Uterus (tissue), 3 donors: ENCODE measurements at regions not wholly inside any gene's neighbourhood (a gene's known extent, or its start where the extent isn't known, plus 50 kb on each side); places are given as distances from the start of the nearest gene placed in this dataset.

Experiments used
- DNase-seq, 2 donors: peaks; one replicate each; pipeline ENCODE4 v3.0.0-alpha.2; 2019 to 2020
- H3K27ac ChIP-seq, 2 donors: fragments of 200-600 bp; sonication (generic); 1 replicate in 1 of 2; 2 replicates in 1 of 2; pipeline ENCODE4 v1.5.1; 2016 to 2018
- H3K27me3 ChIP-seq, 2 donors: fragments of 200-600 bp; sonication (generic); one replicate each; pipeline ENCODE4 v1.5.1; 2018 to 2019; ENCODE audit warnings: control low read depth in 1 of 2
- H3K36me3 ChIP-seq, 2 donors: fragments of 200-600 bp; sonication (generic); one replicate each; pipeline ENCODE4 v1.5.1; 2019; ENCODE audit warnings: control low read depth in 1 of 2
- H3K4me1 ChIP-seq, 2 donors: fragments of 200-600 bp; sonication (generic); one replicate each; pipeline ENCODE4 v1.5.1; 2018 to 2019; ENCODE audit warnings: control low read depth in 1 of 2
- H3K4me3 ChIP-seq, 2 donors: fragments of 200-600 bp; sonication (generic); 1 replicate in 1 of 2; 2 replicates in 1 of 2; pipeline ENCODE4 v1.5.1; 2018 to 2019; ENCODE audit warnings: mild to moderate bottlenecking in 1 of 2
- H3K9me3 ChIP-seq, 2 donors: fragments of 200-600 bp; sonication (generic); one replicate each; pipeline ENCODE4 v1.5.1; 2019; ENCODE audit warnings: control low read depth in 1 of 2
- POLR2A ChIP-seq, 2 donors: fragments of 450-650 bp; IDR thresholded peaks; one replicate each; pipeline ENCODE4 v1.6.1; 2016; ENCODE audit warnings: antibody characterized with exemption in 2 of 2, mild to moderate bottlenecking in 1 of 2, moderate library complexity in 1 of 2
- intact Hi-C: fragments of 100-400 bp; cut with DNase I; formaldehyde crosslinking; loops from one replicate; pipeline ENCODE4 v1.15.1; 2023; ENCODE audit warnings: low total_unique reads
- TF ChIP-seq, protein P1 (sequence below), 4 experiments: fragments of 200-600 bp in 2 of 4; fragments of 450-650 bp in 2 of 4; sonication (generic) in 2 of 4; IDR thresholded peaks; one replicate each; pipeline ENCODE4 v1.5.1; 2016 to 2019; ENCODE audit warnings: antibody characterized with exemption in 4 of 4, mild to moderate bottlenecking in 2 of 4, moderate library complexity in 1 of 4
- donor health status: DM: yes; HTN: yes; CAD: no.

DNA sequence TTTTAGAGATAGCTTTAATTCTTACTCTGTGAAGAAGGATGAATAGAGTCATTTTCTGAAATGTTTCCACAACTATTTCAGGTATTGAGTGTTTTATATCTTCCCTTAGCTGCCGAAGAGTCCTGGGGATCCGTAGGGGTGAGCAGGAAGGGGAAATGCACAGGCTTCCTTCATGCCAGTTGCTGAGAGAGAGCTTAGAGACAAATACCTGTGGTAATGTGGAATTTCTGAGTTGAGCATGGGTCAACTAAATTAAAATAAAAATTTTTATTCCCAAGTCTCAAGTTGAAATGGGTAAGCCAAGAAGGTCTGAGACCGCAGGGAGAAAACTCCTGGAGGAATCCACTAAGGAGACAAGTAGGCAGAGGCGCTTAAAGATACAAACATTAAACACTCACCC lies 185.7 kb downstream of the DAD1 start:
- no peak overlapping the region for H3K27ac ChIP-seq
- H3K9me3 ChIP-seq = no peaks in the 10 kb centered on the region
- DNase-seq = no peak
- no peak overlapping the region for H3K4me3 ChIP-seq
- no peaks in the 10 kb centered on the region for H3K4me1 ChIP-seq
- intact Hi-C loops = no loop called here
- no peaks in the 10 kb centered on the region for H3K36me3 ChIP-seq
- no peak for TF ChIP-seq POLR2A (IDR thresholded peaks at IDR 0.05)
- TF ChIP-seq, protein P1, sequence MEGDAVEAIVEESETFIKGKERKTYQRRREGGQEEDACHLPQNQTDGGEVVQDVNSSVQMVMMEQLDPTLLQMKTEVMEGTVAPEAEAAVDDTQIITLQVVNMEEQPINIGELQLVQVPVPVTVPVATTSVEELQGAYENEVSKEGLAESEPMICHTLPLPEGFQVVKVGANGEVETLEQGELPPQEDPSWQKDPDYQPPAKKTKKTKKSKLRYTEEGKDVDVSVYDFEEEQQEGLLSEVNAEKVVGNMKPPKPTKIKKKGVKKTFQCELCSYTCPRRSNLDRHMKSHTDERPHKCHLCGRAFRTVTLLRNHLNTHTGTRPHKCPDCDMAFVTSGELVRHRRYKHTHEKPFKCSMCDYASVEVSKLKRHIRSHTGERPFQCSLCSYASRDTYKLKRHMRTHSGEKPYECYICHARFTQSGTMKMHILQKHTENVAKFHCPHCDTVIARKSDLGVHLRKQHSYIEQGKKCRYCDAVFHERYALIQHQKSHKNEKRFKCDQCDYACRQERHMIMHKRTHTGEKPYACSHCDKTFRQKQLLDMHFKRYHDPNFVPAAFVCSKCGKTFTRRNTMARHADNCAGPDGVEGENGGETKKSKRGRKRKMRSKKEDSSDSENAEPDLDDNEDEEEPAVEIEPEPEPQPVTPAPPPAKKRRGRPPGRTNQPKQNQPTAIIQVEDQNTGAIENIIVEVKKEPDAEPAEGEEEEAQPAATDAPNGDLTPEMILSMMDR (IDR thresholded peaks at IDR 0.05) = no peak
- no peaks in the 10 kb centered on the region for H3K27me3 ChIP-seq

- Histone ChIP-seq H3K27me3 (no peaks in the 10 kb centered on the region), H3K4me1 (no peaks in the 10 kb centered on the region), H3K27ac (peak overlapping the region; percentile 37 to 41), H3K4me3 (no peak overlapping the region), H3K9me3 (no peaks in the 10 kb centered on the region), H3K36me3 (no peaks in the 10 kb centered on the region)
- no peak for DNase-seq
- TF ChIP-seq POLR2A (IDR thresholded peaks at IDR 0.05) = no peak
- TF ChIP-seq, protein P1 (IDR thresholded peaks at IDR 0.05) = no peak
- intact Hi-C loops = no loop called here
These were observed 188.3 kb downstream of the DAD1 start for GRCh38 chr14:22400655-22401259.

- H3K36me3 ChIP-seq = no peaks in the 10 kb centered on the region
- H3K4me3 ChIP-seq = no peak overlapping the region
- no peaks in the 10 kb centered on the region for H3K27me3 ChIP-seq
- intact Hi-C loops = loop anchor here (10.0 kb wide), 1 partner anchor 75 kb away; no protein-coding TSS in a partner anchor
- H3K9me3 ChIP-seq = no peaks in the 10 kb centered on the region
- no peak overlapping the region for H3K27ac ChIP-seq
- no peak for DNase-seq
- no peak for TF ChIP-seq POLR2A (IDR thresholded peaks at IDR 0.05)
- TF ChIP-seq, protein P1 (IDR thresholded peaks at IDR 0.05) = no peak
- H3K4me1 ChIP-seq = no peaks in the 10 kb centered on the region
These were observed 189.2 kb downstream of the DAD1 start for GRCh38 chr14:22399776-22400175.

DNA sequence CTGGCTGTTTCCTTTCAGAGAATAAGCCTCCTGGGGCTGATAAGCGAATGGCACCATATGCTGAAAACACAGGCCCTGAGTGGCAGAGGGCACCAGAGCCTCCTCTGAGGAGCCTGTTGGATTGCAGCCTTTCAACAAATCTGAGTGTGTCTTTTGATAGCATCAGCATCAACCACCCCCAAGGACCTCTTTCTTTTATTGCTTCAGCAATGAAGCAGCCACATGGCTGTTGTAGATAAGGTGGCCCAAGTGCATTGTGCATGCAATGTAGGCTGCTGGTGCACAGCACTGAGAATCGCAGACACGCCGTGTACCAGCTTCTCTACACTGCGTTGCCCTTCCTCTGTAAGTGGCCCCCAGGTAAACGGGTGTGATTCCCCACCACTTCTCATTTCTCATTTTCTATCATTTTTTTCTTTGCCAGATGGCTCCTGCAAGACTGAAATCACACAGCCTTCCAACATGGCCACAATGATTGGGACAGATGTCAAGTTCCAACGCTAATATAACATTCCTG lies 191.7 kb downstream of the DAD1 start:
- no peak for DNase-seq
- intact Hi-C loops = loop anchor here (10.0 kb wide), 1 partner anchor 78 kb away; no protein-coding TSS in a partner anchor
- Histone ChIP-seq H3K27me3 (no peaks in the 10 kb centered on the region), H3K27ac (no peak overlapping the region), H3K4me3 (no peak overlapping the region), H3K4me1 (no peaks in the 10 kb centered on the region), H3K9me3 (no peaks in the 10 kb centered on the region), H3K36me3 (no peaks in the 10 kb centered on the region)
- no peak for TF ChIP-seq POLR2A (IDR thresholded peaks at IDR 0.05)
- TF ChIP-seq, protein P1 (IDR thresholded peaks at IDR 0.05) = no peak

DNA sequence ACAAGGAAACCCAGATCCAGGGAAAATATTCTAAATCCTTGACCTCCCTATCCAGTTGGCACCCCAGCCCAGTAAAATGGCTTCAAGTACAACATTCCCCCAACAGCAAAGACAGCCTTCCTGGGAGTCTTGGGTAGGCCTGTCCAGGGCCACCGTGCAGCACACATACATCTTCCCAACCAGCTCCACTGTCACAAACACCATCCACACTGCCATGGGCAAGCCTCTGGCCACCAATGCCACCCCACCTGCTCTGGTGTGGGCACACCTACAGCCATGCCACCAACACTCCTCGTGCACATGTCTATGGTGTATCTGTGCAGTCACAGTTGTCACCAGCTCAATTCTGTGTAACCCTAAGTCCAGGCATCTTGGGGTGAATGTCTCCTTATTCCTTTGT lies 193.2 kb downstream of the DAD1 start:
- Histone ChIP-seq H3K4me3 (no peak overlapping the region), H3K27ac (no peak overlapping the region), H3K9me3 (no peaks in the 10 kb centered on the region), H3K27me3 (no peaks in the 10 kb centered on the region), H3K36me3 (no peaks in the 10 kb centered on the region), H3K4me1 (no peaks in the 10 kb centered on the region)
- intact Hi-C loops = loop anchor here (10.0 kb wide), 1 partner anchor 79 kb away; no protein-coding TSS in a partner anchor
- TF ChIP-seq, protein P1 (IDR thresholded peaks at IDR 0.05) = no peak
- no peak for TF ChIP-seq POLR2A (IDR thresholded peaks at IDR 0.05)
- DNase-seq = no peak
